Islet precursor cell (in vitro differentiated cells): ENCODE measurements at regions not wholly inside any gene's neighbourhood (a gene's known extent, or its start where the extent isn't known, plus 50 kb on each side); places are given as distances from the start of the nearest gene placed in this dataset.

Experiments used
- DNase-seq: peaks from one replicate; pipeline ENCODE4 v3.0.0-alpha.2; 2018

- no peak for DNase-seq
Measured at GRCh38 chr5:27412384-27412783, 374.0 kb upstream of the CDH9 start.

- DNase-seq, result no peak
Measured at GRCh38 chr5:27406020-27406419, 367.6 kb upstream of the CDH9 start.

GRCh38 chr5:27403243-27403882 is 365.0 kb upstream of the CDH9 start:
- DNase-seq, result no peak

- no peak for DNase-seq
Measured at GRCh38 chr5:27402828-27403227, 364.4 kb upstream of the CDH9 start.

- no peak for DNase-seq
Measured at GRCh38 chr5:27396998-27397397, 358.6 kb upstream of the CDH9 start.

GRCh38 chr5:27392716-27393115 is 354.3 kb upstream of the CDH9 start:
- DNase-seq, result no peak

GRCh38 chr5:27389696-27390095 is 351.3 kb upstream of the CDH9 start:
- no peak for DNase-seq

GRCh38 chr5:27388755-27389154 is 350.4 kb upstream of the CDH9 start:
- DNase-seq, result no peak

GRCh38 chr5:27387535-27388073 is 349.2 kb upstream of the CDH9 start:
- DNase-seq, result no peak

- DNase-seq, result no peak
Measured at GRCh38 chr5:27381686-27382085, 343.3 kb upstream of the CDH9 start.

- peak; percentile 70 for DNase-seq
Measured at GRCh38 chr5:27377626-27378025, 339.2 kb upstream of the CDH9 start.

GRCh38 chr5:27353970-27354369 is 315.6 kb upstream of the CDH9 start:
- DNase-seq, result no peak

- no peak for DNase-seq
Measured at GRCh38 chr5:27353540-27353939, 315.2 kb upstream of the CDH9 start.

GRCh38 chr5:27341342-27341741 is 303.0 kb upstream of the CDH9 start:
- no peak for DNase-seq

- no peak for DNase-seq
Measured at GRCh38 chr5:27336817-27337216, 298.4 kb upstream of the CDH9 start.

GRCh38 chr5:27328480-27328879 is 290.1 kb upstream of the CDH9 start:
- no peak for DNase-seq

GRCh38 chr5:27325513-27325912 is 287.1 kb upstream of the CDH9 start:
- no peak for DNase-seq

- DNase-seq, result no peak
Measured at GRCh38 chr5:27318701-27319100, 280.3 kb upstream of the CDH9 start.

GRCh38 chr5:27316271-27316650 is 277.9 kb upstream of the CDH9 start:
- DNase-seq, result no peak

GRCh38 chr5:27315363-27316270 is 277.2 kb upstream of the CDH9 start:
- no peak for DNase-seq

GRCh38 chr5:27313549-27313948 is 275.2 kb upstream of the CDH9 start:
- no peak for DNase-seq

GRCh38 chr5:27312291-27312893 is 274.0 kb upstream of the CDH9 start:
- no peak for DNase-seq

GRCh38 chr5:27311544-27311943 is 273.2 kb upstream of the CDH9 start:
- DNase-seq, result no peak

- DNase-seq, result no peak
Measured at GRCh38 chr5:27308153-27308552, 269.8 kb upstream of the CDH9 start.
